ENCODE measurements at regions not wholly inside any gene's neighbourhood (a gene's known extent, or its start where the extent isn't known, plus 50 kb on each side); places are given as distances from the start of the nearest gene placed in this dataset.

GRCh38 chr3:139835830-139836683 lies 98.9 kb upstream of the CLSTN2 start:
- DNase-seq: no peak
- H2AFZ ChIP-seq (ENCODE audit: low read depth, low read length): no peak overlapping the region

GRCh38 chr3:139832998-139833397 lies 102.0 kb upstream of the CLSTN2 start:
- no peak for TF ChIP-seq EZH2 (IDR thresholded peaks at IDR 0.05; ENCODE audit: borderline replicate concordance, low read depth, low read length, severe bottlenecking)
- TF ChIP-seq CTCF (IDR thresholded peaks at IDR 0.05; ENCODE audit: borderline replicate concordance, extremely low read depth, low read length, poor library complexity, severe bottlenecking): no peak
- H3K9me3 ChIP-seq (ENCODE audit: insufficient read depth, low read length, severe bottlenecking): no peaks in the 10 kb centered on the region
- no peak overlapping the region for H3K9ac ChIP-seq (ENCODE audit: low read depth, low read length)
- H3K27ac ChIP-seq (ENCODE audit: low read length): no peak overlapping the region
- no peak for DNase-seq
- H3K79me2 ChIP-seq (ENCODE audit: insufficient read depth, low read length): no peaks in the 10 kb centered on the region
- H3K4me2 ChIP-seq (ENCODE audit: insufficient read depth, low read length): no peak overlapping the region
- H3K27me3 ChIP-seq (ENCODE audit: insufficient read depth, low read length, poor library complexity): peaks cover 14% of the 10 kb centered on the region
- H3K36me3 ChIP-seq (ENCODE audit: insufficient read depth, low read length): no peaks in the 10 kb centered on the region
- H3K4me1 ChIP-seq (ENCODE audit: insufficient read depth, low read length): no peaks in the 10 kb centered on the region
- no peak overlapping the region for H2AFZ ChIP-seq (ENCODE audit: low read depth, low read length)
- no peak for ATAC-seq (ENCODE audit: insufficient read depth, low read depth)
- no peaks in the 10 kb centered on the region for H4K20me1 ChIP-seq (ENCODE audit: insufficient read depth, low read length)
- no peak overlapping the region for H3K4me3 ChIP-seq (ENCODE audit: low read depth in 1 of 2, low read length in 2 of 2)

More at GRCh38 chr3:139835830-139836683, 98.9 kb upstream of the CLSTN2 start:
- H3K4me3 ChIP-seq (ENCODE audit: low read depth in 1 of 2, low read length in 2 of 2): no peak overlapping the region
- H4K20me1 ChIP-seq (ENCODE audit: insufficient read depth, low read length): no peaks in the 10 kb centered on the region
- ATAC-seq (ENCODE audit: insufficient read depth, low read depth): no peak
- no peaks in the 10 kb centered on the region for H3K79me2 ChIP-seq (ENCODE audit: insufficient read depth, low read length)
- no peaks in the 10 kb centered on the region for H3K36me3 ChIP-seq (ENCODE audit: insufficient read depth, low read length)
- no peak overlapping the region for H3K4me2 ChIP-seq (ENCODE audit: insufficient read depth, low read length)
- no peaks in the 10 kb centered on the region for H3K9me3 ChIP-seq (ENCODE audit: insufficient read depth, low read length, severe bottlenecking)
- no peak overlapping the region for H3K9ac ChIP-seq (ENCODE audit: low read depth, low read length)
- H3K4me1 ChIP-seq (ENCODE audit: insufficient read depth, low read length): no peaks in the 10 kb centered on the region
- TF ChIP-seq EZH2 (IDR thresholded peaks at IDR 0.05; ENCODE audit: borderline replicate concordance, low read depth, low read length, severe bottlenecking): no peak
- TF ChIP-seq CTCF (IDR thresholded peaks at IDR 0.05; ENCODE audit: borderline replicate concordance, extremely low read depth, low read length, poor library complexity, severe bottlenecking): no peak
- H3K27ac ChIP-seq (ENCODE audit: low read length): no peak overlapping the region
- peaks cover 10% of the 10 kb centered on the region for H3K27me3 ChIP-seq (ENCODE audit: insufficient read depth, low read length, poor library complexity)

DNA sequence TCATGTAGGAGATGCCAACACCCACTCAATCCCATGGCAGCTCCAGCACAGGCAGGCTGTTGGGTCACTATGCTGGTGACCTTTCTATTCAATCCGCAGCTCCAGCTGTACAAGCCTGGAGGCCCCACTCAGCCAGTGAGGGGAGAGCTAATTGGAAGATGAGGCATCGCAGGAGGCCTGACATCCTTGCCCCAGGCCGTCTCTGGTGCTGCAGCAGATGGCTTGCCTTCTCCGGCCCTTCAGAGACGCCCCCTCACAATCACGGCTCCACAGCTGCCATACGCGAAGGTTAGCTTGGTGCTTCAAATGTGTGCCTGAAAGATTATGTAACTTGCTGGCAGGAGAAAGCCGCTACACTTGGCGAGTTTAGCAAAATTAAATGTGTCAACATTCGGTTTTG lies 104.2 kb upstream of the CLSTN2 start:
- H3K9me3 ChIP-seq (ENCODE audit: insufficient read depth, low read length, severe bottlenecking): no peaks in the 10 kb centered on the region
- no peaks in the 10 kb centered on the region for H3K36me3 ChIP-seq (ENCODE audit: insufficient read depth, low read length)
- H3K27me3 ChIP-seq (ENCODE audit: insufficient read depth, low read length, poor library complexity): peaks cover 14% of the 10 kb centered on the region
- no peak for DNase-seq
- H3K4me3 ChIP-seq (ENCODE audit: low read depth in 1 of 2, low read length in 2 of 2): no peak overlapping the region
- H3K4me2 ChIP-seq (ENCODE audit: insufficient read depth, low read length): no peak overlapping the region
- H3K9ac ChIP-seq (ENCODE audit: low read depth, low read length): no peak overlapping the region
- ATAC-seq (ENCODE audit: insufficient read depth, low read depth): no peak
- TF ChIP-seq EZH2 (IDR thresholded peaks at IDR 0.05; ENCODE audit: borderline replicate concordance, low read depth, low read length, severe bottlenecking) (no peak), CTCF (IDR thresholded peaks at IDR 0.05; ENCODE audit: borderline replicate concordance, extremely low read depth, low read length, poor library complexity, severe bottlenecking) (no peak)
- no peaks in the 10 kb centered on the region for H3K4me1 ChIP-seq (ENCODE audit: insufficient read depth, low read length)
- no peaks in the 10 kb centered on the region for H4K20me1 ChIP-seq (ENCODE audit: insufficient read depth, low read length)
- no peak overlapping the region for H2AFZ ChIP-seq (ENCODE audit: low read depth, low read length)
- H3K27ac ChIP-seq (ENCODE audit: low read length): no peak overlapping the region
- H3K79me2 ChIP-seq (ENCODE audit: insufficient read depth, low read length): no peaks in the 10 kb centered on the region

All from DND-41 (cell line).